Stimulated activated effector memory CD8-positive, alpha-beta T cell treated with anti-CD3 and anti-CD28 coated beads, Interleukin-12 subunit alpha, Interleukin-12 subunit beta, amount 100 ng/mL, for 72 hours (primary cell): ENCODE measurements at regions not wholly inside any gene's neighbourhood (a gene's known extent, or its start where the extent isn't known, plus 50 kb on each side); places are given as distances from the start of the nearest gene placed in this dataset.

Source experiments
- ATAC-seq: fragments of 150-1000 bp; cut with Tn5 transposase; 2 replicates; pipeline ENCODE4 v1.10.0; 2021
- DNase-seq, 2 donors: peaks; one replicate each; pipeline ENCODE4 v3.0.0; 2021 to 2022; ENCODE audit warnings: low spot score in 2 of 2
- H3K27ac Mint-ChIP-seq: one replicate; pipeline ENCODE4 v1.8.0; 2022; ENCODE audit warnings: mild to moderate bottlenecking, mixed read lengths
- H3K36me3 Mint-ChIP-seq: one replicate; pipeline ENCODE4 v1.8.0; 2022; ENCODE audit warnings: mild to moderate bottlenecking, mixed read lengths
- H3K4me1 Mint-ChIP-seq: one replicate; pipeline ENCODE4 v1.8.0; 2022; ENCODE audit warnings: mixed read lengths
- H3K4me3 Mint-ChIP-seq: one replicate; pipeline ENCODE4 v1.8.0; 2022; ENCODE audit warnings: mild to moderate bottlenecking, mixed read lengths
- H3K9me3 Mint-ChIP-seq: one replicate; pipeline ENCODE4 v1.8.0; 2022; ENCODE audit warnings: mixed read lengths

DNA sequence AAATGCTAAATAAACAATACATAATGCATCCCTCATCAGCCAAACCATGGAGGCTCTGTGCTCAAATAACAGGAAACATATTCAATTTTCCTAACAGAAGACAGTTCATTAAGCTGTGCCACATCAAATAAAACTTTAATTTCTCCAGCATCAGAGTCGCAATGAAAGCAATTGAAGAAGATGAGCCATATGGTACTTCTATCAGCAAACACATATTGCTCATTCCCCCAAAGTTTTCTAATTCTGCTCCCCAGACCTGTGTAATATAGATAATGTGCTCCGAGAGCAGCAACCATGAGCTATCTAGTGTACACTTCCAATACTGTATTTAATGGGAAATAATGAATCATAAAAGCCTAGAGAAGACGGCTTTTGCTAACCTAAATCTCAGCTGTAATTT is 263.2 kb downstream of the MEIS1 start:
- peaks cover 7% of the 10 kb centered on the region for H3K9me3 Mint-ChIP-seq

GRCh38 chr2:66698576-66699239 is 263.8 kb downstream of the MEIS1 start:
- ATAC-seq, result no peak
- H3K4me1 Mint-ChIP-seq, result no peaks in the 10 kb centered on the region
- H3K27ac Mint-ChIP-seq, result no peak overlapping the region
- no peaks in the 10 kb centered on the region for H3K36me3 Mint-ChIP-seq
- H3K9me3 Mint-ChIP-seq, result peaks cover 7% of the 10 kb centered on the region
- H3K4me3 Mint-ChIP-seq, result no peak overlapping the region
- no peak for DNase-seq

More for the DNA sequence above, 263.2 kb downstream of the MEIS1 start:
- DNase-seq, result no peak
- no peaks in the 10 kb centered on the region for H3K36me3 Mint-ChIP-seq
- H3K4me1 Mint-ChIP-seq, result no peaks in the 10 kb centered on the region
- ATAC-seq, result no peak
- H3K27ac Mint-ChIP-seq, result no peak overlapping the region
- H3K4me3 Mint-ChIP-seq, result no peak overlapping the region

- no peak overlapping the region for H3K4me3 Mint-ChIP-seq
- ATAC-seq, result no peak
- no peaks in the 10 kb centered on the region for H3K4me1 Mint-ChIP-seq
- peaks cover 7% of the 10 kb centered on the region for H3K9me3 Mint-ChIP-seq
- H3K36me3 Mint-ChIP-seq, result no peaks in the 10 kb centered on the region
- H3K27ac Mint-ChIP-seq, result no peak overlapping the region
- no peak for DNase-seq
Observed at GRCh38 chr2:66699416-66699792, 264.5 kb downstream of the MEIS1 start.

DNA sequence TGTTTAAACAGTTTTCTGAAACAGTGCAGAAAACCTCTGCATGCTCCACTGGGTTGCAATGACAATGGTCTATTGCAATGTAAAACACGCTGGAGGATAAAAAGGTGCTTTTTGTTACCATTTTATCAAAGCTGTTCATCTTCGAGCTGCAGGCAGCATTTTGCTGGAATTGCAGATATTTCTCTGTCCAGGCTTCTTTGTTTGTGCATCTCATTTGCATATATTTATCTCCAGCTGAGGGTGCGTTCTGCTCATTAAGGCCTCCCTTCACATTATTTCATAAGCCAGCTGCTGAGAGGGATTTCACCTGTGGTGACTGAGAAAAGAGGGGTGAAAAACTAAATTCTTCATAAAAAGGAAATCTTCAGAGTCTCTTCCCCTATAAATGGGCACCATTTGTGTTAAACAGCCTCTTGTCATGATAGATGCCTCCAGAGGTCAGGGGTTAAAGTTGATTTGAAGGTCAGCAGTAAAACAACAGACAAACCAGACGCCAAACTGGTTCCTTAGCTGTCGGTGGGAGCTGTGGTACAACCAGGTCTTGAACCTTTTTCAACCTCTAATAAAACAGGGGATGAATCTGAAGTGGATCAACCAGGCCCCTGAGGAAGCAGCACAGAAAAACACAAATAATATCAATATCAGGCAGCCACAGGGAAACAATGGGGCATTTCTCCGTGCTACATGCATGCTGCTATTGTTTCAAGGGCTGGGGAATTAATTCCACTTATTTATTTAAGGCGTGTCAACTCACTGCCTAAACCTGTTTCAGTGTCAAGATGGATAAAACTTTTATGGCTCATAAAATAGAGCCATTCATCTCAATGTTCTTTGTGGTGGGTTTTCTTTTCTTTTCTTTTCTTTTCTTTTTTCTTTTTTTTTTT is 265.1 kb downstream of the MEIS1 start:
- Mint-ChIP-seq H3K9me3 (peaks cover 7% of the 10 kb centered on the region), H3K4me3 (no peak overlapping the region), H3K36me3 (no peaks in the 10 kb centered on the region), H3K4me1 (no peaks in the 10 kb centered on the region), H3K27ac (no peak overlapping the region)
- ATAC-seq (no peak), DNase-seq (no peak)

GRCh38 chr2:66700677-66701066 is 265.7 kb downstream of the MEIS1 start:
- Mint-ChIP-seq H3K4me3 (no peak overlapping the region), H3K27ac (no peak overlapping the region), H3K4me1 (no peaks in the 10 kb centered on the region), H3K9me3 (peaks cover 7% of the 10 kb centered on the region), H3K36me3 (no peaks in the 10 kb centered on the region)
- ATAC-seq (no peak), DNase-seq (no peak)

DNA sequence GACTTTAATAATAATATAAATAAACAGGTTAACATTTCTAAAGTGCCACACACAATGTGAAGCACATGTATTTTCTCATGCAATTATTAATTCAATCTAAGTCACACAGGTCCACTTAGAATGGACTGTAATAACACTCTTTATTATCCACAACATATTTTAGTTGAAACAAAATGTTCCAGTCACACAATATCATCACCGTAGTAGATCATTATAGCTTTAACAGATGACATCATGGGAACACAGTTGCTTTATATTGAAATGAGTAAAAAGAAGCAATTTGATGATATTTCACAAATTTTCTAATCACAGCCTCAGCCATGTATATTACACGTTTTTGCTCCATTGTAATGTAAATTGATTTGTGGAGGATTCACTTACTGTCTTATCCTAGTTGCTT is 266.3 kb downstream of the MEIS1 start:
- no peak overlapping the region for H3K27ac Mint-ChIP-seq
- H3K4me3 Mint-ChIP-seq, result no peak overlapping the region
- no peaks in the 10 kb centered on the region for H3K36me3 Mint-ChIP-seq
- ATAC-seq (no peak), DNase-seq (no peak)
- peaks cover 7% of the 10 kb centered on the region for H3K9me3 Mint-ChIP-seq
- no peaks in the 10 kb centered on the region for H3K4me1 Mint-ChIP-seq

DNA sequence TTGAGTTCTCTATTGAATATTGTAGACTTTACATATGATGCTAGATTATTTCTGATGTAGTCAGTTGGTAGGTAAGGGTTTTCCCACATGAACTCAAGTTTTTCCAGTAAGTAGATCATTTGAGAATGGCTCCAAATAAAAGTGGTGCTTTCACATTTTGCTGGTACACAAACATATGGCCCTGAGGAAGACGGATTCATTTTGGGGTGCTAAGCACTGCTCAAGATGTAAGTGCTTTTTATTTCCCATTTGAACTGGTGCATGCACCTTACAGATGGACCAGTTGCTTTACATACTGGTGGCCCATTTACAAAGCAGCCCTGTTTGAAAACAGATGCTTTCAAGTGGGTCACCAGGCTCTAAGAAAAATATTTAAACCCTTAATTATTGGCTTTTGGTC is 266.7 kb downstream of the MEIS1 start:
- peaks cover 7% of the 10 kb centered on the region for H3K9me3 Mint-ChIP-seq
- DNase-seq, result no peak

GRCh38 chr2:66702301-66702700 is 267.4 kb downstream of the MEIS1 start:
- DNase-seq, result no peak
- no peak overlapping the region for H3K27ac Mint-ChIP-seq
- no peak overlapping the region for H3K4me3 Mint-ChIP-seq
- H3K9me3 Mint-ChIP-seq, result peaks cover 7% of the 10 kb centered on the region
- H3K36me3 Mint-ChIP-seq, result no peaks in the 10 kb centered on the region
- no peak for ATAC-seq
- H3K4me1 Mint-ChIP-seq, result no peaks in the 10 kb centered on the region

More for the DNA sequence above, 266.7 kb downstream of the MEIS1 start:
- H3K36me3 Mint-ChIP-seq, result no peaks in the 10 kb centered on the region
- ATAC-seq, result no peak
- no peak overlapping the region for H3K27ac Mint-ChIP-seq
- no peaks in the 10 kb centered on the region for H3K4me1 Mint-ChIP-seq
- no peak overlapping the region for H3K4me3 Mint-ChIP-seq

DNA sequence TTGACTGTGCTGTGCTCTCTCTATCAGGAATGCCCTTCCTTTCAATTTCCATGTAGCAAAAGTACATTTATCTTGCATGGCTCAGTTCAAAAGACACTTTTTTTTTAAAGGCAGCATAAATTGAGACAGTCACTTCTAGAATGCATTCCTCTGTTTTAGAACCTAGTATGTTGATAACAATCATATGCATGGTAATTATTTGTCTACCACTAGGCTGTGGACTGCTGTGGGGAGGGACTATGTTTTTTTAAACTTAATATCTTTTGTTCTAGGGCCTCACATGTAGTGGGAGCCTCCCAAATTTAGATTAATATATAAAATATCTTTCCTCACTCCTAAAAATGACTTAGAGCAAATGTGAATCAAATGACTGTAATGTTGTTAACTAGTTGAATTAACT is 269.9 kb downstream of the MEIS1 start:
- Mint-ChIP-seq H3K9me3 (peaks cover 7% of the 10 kb centered on the region), H3K36me3 (no peaks in the 10 kb centered on the region), H3K4me3 (no peak overlapping the region), H3K27ac (no peak overlapping the region), H3K4me1 (no peaks in the 10 kb centered on the region)
- DNase-seq (no peak), ATAC-seq (no peak)

- Mint-ChIP-seq H3K4me1 (no peaks in the 10 kb centered on the region), H3K4me3 (no peak overlapping the region)
- no peak for DNase-seq
Observed at GRCh38 chr2:66714610-66715009, 279.7 kb downstream of the MEIS1 start.

DNA sequence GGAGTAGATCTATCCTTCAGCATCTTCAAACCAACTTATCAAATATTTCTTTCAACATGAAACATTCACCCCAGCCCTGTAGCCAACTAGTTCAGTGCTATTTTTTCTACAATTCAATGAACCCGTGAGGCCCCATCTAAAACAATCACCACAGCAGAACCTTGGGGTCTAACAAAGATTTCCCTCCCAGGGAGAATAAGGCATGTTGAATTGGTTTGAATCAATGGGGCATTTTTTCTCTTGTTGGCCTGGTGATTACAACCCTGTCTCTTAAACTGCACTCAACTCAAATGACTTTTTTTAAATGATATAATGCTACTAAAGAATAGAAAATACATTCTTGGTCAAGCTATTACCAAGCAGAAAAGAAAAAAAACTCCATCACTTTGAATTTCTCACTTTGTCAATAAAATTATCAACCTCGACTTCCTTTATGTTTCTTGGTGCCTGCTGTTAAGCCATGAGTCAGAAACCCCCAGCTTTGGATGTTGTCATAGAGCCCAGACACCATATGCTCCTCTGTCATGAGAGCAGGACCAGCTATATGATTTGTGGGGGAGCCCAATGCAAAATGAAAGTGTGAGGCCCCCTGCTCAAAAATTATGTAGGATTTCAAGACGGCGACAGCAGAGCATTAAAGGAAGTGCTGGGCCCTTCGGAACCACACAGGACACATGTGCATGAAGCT is 282.4 kb downstream of the MEIS1 start:
- DNase-seq, result no peak
- H3K27ac Mint-ChIP-seq, result no peak overlapping the region
- no peak for ATAC-seq

More at GRCh38 chr2:66714610-66715009, 279.7 kb downstream of the MEIS1 start:
- H3K9me3 Mint-ChIP-seq, result peaks cover 8% of the 10 kb centered on the region
- no peaks in the 10 kb centered on the region for H3K36me3 Mint-ChIP-seq
- no peak overlapping the region for H3K27ac Mint-ChIP-seq
- no peak for ATAC-seq

DNA sequence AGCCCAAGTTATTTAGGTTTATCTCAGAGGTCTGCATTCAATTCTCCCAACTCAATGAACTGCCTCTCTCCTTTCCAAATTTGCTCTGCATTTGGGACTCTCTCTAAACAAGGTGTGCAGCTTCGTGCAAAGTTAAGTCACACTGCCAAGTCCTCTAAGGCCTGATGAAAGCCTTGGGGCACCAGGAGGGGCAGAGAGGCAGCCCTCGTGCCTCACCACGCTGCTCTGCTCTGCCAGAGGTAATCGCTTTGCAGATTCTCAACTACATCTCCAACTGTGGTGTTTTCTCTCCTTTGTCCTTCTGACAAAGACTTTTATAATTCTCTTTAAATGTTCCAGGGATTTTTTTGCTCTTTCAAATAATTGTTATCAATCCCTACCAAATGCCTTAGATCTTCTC is 283.0 kb downstream of the MEIS1 start:
- Mint-ChIP-seq H3K4me3 (no peak overlapping the region), H3K27ac (no peak overlapping the region), H3K9me3 (peaks cover 12% of the 10 kb centered on the region), H3K36me3 (no peaks in the 10 kb centered on the region), H3K4me1 (no peaks in the 10 kb centered on the region)
- DNase-seq (no peak), ATAC-seq (no peak)

More for the DNA sequence above, 282.4 kb downstream of the MEIS1 start:
- Mint-ChIP-seq H3K9me3 (peaks cover 12% of the 10 kb centered on the region), H3K4me1 (no peaks in the 10 kb centered on the region), H3K4me3 (no peak overlapping the region), H3K36me3 (no peaks in the 10 kb centered on the region)

DNA sequence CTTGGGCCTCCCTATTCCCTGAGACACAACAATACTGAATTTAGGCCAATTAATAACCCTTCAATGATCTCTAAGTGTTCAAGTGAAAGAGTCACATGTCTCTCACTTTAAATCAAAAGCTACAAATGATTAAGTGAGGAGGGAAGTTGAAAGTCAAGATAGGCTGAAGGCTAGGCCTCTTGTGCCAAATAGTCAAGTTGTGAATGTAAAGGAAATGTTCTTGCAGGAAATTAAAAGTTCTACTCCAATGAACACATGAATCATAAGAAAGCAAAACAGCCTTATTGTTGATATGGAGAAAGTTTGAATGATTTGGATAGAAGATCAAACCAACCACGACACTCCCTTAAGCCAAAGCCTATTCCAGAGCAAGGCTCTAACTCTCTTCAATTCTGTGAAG is 286.9 kb downstream of the MEIS1 start:
- ATAC-seq (no peak), DNase-seq (no peak)
- H3K27ac Mint-ChIP-seq, result no peak overlapping the region
- peaks cover 13% of the 10 kb centered on the region for H3K9me3 Mint-ChIP-seq
- no peaks in the 10 kb centered on the region for H3K36me3 Mint-ChIP-seq
- no peaks in the 10 kb centered on the region for H3K4me1 Mint-ChIP-seq
- H3K4me3 Mint-ChIP-seq, result no peak overlapping the region

- ATAC-seq (no peak), DNase-seq (no peak)
- H3K27ac Mint-ChIP-seq, result no peak overlapping the region
- peaks cover 8% of the 10 kb centered on the region for H3K9me3 Mint-ChIP-seq
- H3K4me1 Mint-ChIP-seq, result no peaks in the 10 kb centered on the region
- no peaks in the 10 kb centered on the region for H3K36me3 Mint-ChIP-seq
- H3K4me3 Mint-ChIP-seq, result no peak overlapping the region
Observed at GRCh38 chr2:66724241-66724640, 289.3 kb downstream of the MEIS1 start.

DNA sequence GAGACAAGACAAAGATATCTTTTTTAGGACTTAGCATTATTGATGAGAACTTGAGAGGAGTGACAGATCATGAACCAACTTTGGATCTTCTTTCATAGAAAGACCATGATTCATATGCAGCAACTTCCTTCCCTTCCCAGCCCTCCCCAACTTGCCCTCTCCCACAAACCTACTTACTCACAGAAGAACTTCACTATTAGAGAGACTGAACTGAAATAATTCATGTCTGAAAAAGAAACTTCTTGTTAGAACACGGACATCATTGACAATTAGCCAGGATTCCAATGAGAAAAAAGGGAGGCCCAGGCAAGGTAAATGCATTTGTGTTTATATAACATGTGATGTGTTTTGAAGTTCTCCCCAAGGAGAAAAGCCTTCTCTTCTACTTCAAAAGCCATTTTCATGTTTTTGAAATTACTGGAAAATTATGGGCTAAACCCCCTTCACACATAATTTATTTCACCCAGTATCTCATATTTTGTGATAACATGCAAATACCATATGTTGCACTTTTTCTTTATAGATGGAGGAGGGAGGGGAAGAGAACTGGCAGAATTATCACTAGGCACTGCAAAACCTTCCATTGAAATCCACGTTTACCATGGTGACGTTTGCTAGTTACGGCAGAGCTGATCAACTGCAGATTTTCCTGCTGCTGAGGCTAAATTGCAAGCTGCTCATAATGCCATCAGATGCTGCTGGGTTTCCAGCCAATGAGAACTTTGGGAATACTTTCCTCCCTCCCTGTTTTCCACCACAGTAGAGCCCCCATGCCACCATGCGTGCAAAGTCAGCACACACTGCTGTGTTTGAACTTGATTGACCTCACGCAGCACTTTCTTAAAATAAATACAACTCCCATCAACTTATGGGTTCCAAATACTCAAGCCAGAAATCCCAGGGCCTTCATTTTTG is 294.7 kb downstream of the MEIS1 start:
- H3K36me3 Mint-ChIP-seq, result no peaks in the 10 kb centered on the region
- no peak for DNase-seq
- H3K4me3 Mint-ChIP-seq, result no peak overlapping the region

More for the DNA sequence above, 294.7 kb downstream of the MEIS1 start:
- H3K27ac Mint-ChIP-seq, result no peak overlapping the region
- ATAC-seq, result no peak
- H3K9me3 Mint-ChIP-seq, result peaks cover 2% of the 10 kb centered on the region
- H3K4me1 Mint-ChIP-seq, result no peaks in the 10 kb centered on the region
